GM23338 (cell line): ENCODE measurements at regions not wholly inside any gene's neighbourhood (a gene's known extent, or its start where the extent isn't known, plus 50 kb on each side); places are given as distances from the start of the nearest gene placed in this dataset.
"Not testable (repeated sequence)": the region's sequence is repeated elsewhere in the genome, so short reads cannot be mapped to it uniquely, and the experiment has no call there.

ENCODE experiments used
- ATAC-seq: fragments of 200-7000 bp; cut with Tn5 transposase; 3 replicates; pipeline ENCODE4 v1.9.1; 2020
- DNase-seq: peaks from one replicate; pipeline ENCODE4 v3.0.0-alpha.2; 2015; ENCODE audit warnings: low spot score
- H2AFZ ChIP-seq: fragments of 200-600 bp; sonication (generic); 2 replicates; pipeline ENCODE4 v1.8.0; 2016; ENCODE audit warnings: antibody characterized with exemption, mild to moderate bottlenecking, moderate library complexity
- H3F3A ChIP-seq: fragments of 200-600 bp; sonication (generic); replicated peaks from 2 replicates; pipeline ENCODE4 v1.8.0; 2017; ENCODE audit warnings: antibody characterized with exemption, mixed run types, low read depth
- H3K27ac ChIP-seq: fragments of 200-600 bp; sonication (generic); 2 replicates; pipeline ENCODE4 v1.6.1; 2016; ENCODE audit warnings: low read depth
- H3K27me3 ChIP-seq: fragments of 200-600 bp; sonication (generic); 2 replicates; pipeline ENCODE4 v1.8.0; 2016; ENCODE audit warnings: mild to moderate bottlenecking, mixed run types, moderate library complexity; ENCODE audit not compliant: insufficient read depth
- H3K36me3 ChIP-seq: fragments of 200-600 bp; sonication (generic); 2 replicates; pipeline ENCODE4 v1.8.0; 2016; ENCODE audit warnings: mild to moderate bottlenecking; ENCODE audit not compliant: insufficient read depth
- H3K4me1 ChIP-seq: fragments of 200-600 bp; sonication (generic); 2 replicates; pipeline ENCODE4 v1.8.0; 2016; ENCODE audit warnings: mild to moderate bottlenecking, moderate library complexity; ENCODE audit not compliant: insufficient read depth
- H3K4me2 ChIP-seq: fragments of 200-600 bp; sonication (generic); 2 replicates; pipeline ENCODE4 v1.7.1; 2017; ENCODE audit warnings: mixed run types
- H3K4me3 ChIP-seq: fragments of 200-600 bp; sonication (generic); 2 replicates; pipeline ENCODE4 v1.6.1; 2016; ENCODE audit warnings: mixed run types
- H3K79me2 ChIP-seq: fragments of 200-600 bp; sonication (generic); replicated peaks from 2 replicates; pipeline ENCODE4 v1.8.0; 2017; ENCODE audit warnings: mild to moderate bottlenecking; ENCODE audit not compliant: insufficient read depth
- H3K9me2 ChIP-seq: fragments of 200-600 bp; sonication (generic); 2 replicates; pipeline ENCODE4 v1.8.0; 2017; ENCODE audit not compliant: insufficient read depth
- H4K20me1 ChIP-seq: fragments of 200-600 bp; sonication (generic); replicated peaks from 2 replicates; pipeline ENCODE4 v1.8.0; 2017; ENCODE audit warnings: mild to moderate bottlenecking; ENCODE audit not compliant: insufficient read depth
- H3K27ac Mint-ChIP-seq: 2 replicates; pipeline ENCODE4 v1.8.0; 2020; ENCODE audit warnings: inconsistent platforms, mild to moderate bottlenecking, moderate library complexity, mixed read lengths
- H3K27me3 Mint-ChIP-seq: 3 replicates; pipeline ENCODE4 v1.8.0; 2022; ENCODE audit warnings: low read depth, mild to moderate bottlenecking, moderate library complexity, mixed read lengths, inconsistent platforms; ENCODE audit not compliant: insufficient read depth, poor library complexity
- H3K36me3 Mint-ChIP-seq: 3 replicates; pipeline ENCODE4 v1.8.0; 2021; ENCODE audit warnings: low read depth, mild to moderate bottlenecking, inconsistent platforms, moderate library complexity, mixed read lengths
- H3K4me1 Mint-ChIP-seq: 3 replicates; pipeline ENCODE4 v1.8.0; 2020; ENCODE audit warnings: mild to moderate bottlenecking, inconsistent platforms, mixed read lengths
- H3K4me3 Mint-ChIP-seq: 3 replicates; pipeline ENCODE4 v1.8.0; 2021; ENCODE audit warnings: moderate library complexity, mild to moderate bottlenecking, inconsistent platforms, mixed read lengths
- H3K9me3 Mint-ChIP-seq: 3 replicates; pipeline ENCODE4 v1.8.0; 2020; ENCODE audit warnings: moderate library complexity, mild to moderate bottlenecking, inconsistent platforms, mixed read lengths
- CREB1 ChIP-seq: fragments of 250-450 bp; sonication (Bioruptor Pico); IDR thresholded peaks from 2 replicates; pipeline ENCODE4 v1.5.0; 2020; ENCODE audit warnings: low read depth, mild to moderate bottlenecking, moderate library complexity
- EZH2 ChIP-seq: fragments of 200-600 bp; sonication (generic); IDR thresholded peaks from one replicate; pipeline ENCODE4 v1.8.0; 2017; ENCODE audit warnings: antibody characterized with exemption, mild to moderate bottlenecking, low read depth; ENCODE audit not compliant: unreplicated experiment
- NANOG ChIP-seq: IDR thresholded peaks from 2 replicates; pipeline ENCODE4 v1.6.1; 2016; ENCODE audit warnings: antibody characterized with exemption, borderline replicate concordance
- POLR2AphosphoS5 ChIP-seq: IDR thresholded peaks from 2 replicates; pipeline ENCODE4 v1.6.1; 2016; ENCODE audit warnings: antibody characterized with exemption, low read depth
- STAT1 ChIP-seq: IDR thresholded peaks from one replicate; pipeline ENCODE4 v1.6.1; 2016; ENCODE audit warnings: antibody characterized with exemption; ENCODE audit not compliant: unreplicated experiment
- ZNF114 ChIP-seq: fragments of 250-450 bp; sonication (Bioruptor Pico); IDR thresholded peaks from 2 replicates; pipeline ENCODE4 v1.5.0; 2020; ENCODE audit warnings: mild to moderate bottlenecking, moderate library complexity
- TF ChIP-seq, protein P1 (sequence below), 2 experiments: fragments of 200-600 bp in 1 of 2; sonication (generic) in 1 of 2; conservative IDR thresholded peaks; 2 replicates each; pipeline versions ENCODE4 v1.5.1 to v1.6.1; 2016 to 2017; ENCODE audit warnings: antibody characterized with exemption in 2 of 2, low read depth in 2 of 2, mild to moderate bottlenecking in 2 of 2, moderate library complexity in 1 of 2
- TF ChIP-seq, protein P2 (sequence below): IDR thresholded peaks from 2 replicates; pipeline ENCODE4 v1.6.1; 2016; ENCODE audit warnings: antibody characterized with exemption
- TF ChIP-seq, protein P3 (sequence below): fragments of 250-450 bp; sonication (Bioruptor Pico); IDR thresholded peaks from 2 replicates; pipeline ENCODE4 v1.5.0; 2020; ENCODE audit warnings: mild to moderate bottlenecking, moderate library complexity
- TF ChIP-seq, protein P4 (sequence below): IDR thresholded peaks from one replicate; pipeline ENCODE4 v1.6.1; 2018; ENCODE audit warnings: antibody characterized with exemption; ENCODE audit not compliant: unreplicated experiment

DNA sequence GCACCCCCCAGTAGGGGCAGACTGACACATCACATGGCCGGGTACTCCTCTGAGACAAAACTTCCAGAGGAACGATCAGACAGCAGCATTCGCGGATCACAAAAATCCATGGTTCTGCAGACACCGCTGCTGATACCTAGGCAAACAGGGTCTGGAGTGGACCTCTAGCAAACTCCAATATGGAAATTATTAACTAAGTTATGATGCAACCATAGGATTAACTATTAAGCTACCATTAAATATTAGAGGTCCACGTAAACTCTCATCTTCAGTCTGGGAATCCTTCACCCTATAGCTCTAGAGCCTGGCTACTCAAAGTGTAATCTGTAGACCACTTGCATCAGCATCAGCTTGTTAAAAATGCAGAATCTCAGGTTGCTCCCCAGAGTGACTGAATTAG is 191.1 kb upstream of the ANO5 start:
- not testable (repeated sequence) for H2AFZ ChIP-seq, H4K20me1 ChIP-seq, H3K4me3 ChIP-seq, ATAC-seq, H3K4me2 ChIP-seq, H3K27me3 ChIP-seq, DNase-seq, H3K4me1 Mint-ChIP-seq, H3K36me3 ChIP-seq, H3K27me3 Mint-ChIP-seq, H3K27ac Mint-ChIP-seq, H3K79me2 ChIP-seq, H3F3A ChIP-seq, H3K27ac ChIP-seq, H3K4me1 ChIP-seq, H3K4me3 Mint-ChIP-seq
- H3K9me2 ChIP-seq, result peaks cover 14% of the 10 kb centered on the region; the same call in 1 of the 2 replicates
- Mint-ChIP-seq H3K36me3 (peaks cover 21% of the 10 kb centered on the region), H3K9me3 (peaks cover 38% of the 10 kb centered on the region)

DNA sequence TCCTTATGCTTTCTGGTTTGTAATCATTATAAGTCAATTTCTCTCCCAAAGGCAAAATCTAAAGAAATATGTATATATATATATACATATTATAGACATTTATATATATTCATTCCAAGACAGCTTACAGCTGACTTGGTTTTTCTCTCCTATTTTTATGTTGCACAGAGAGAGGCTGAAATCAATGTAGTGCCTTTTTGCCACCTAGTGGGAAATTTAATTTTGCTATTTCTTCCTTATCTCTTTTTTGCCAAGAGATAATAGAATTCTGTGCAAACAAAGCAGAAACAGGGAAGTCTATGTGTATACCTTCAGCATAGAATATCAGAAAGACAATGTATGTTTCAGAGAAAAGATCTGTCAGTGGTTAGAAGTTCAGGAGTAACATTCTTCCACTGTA is 186.0 kb upstream of the ANO5 start:
- H3K27me3 Mint-ChIP-seq, result no peaks in the 10 kb centered on the region
- H3K27ac Mint-ChIP-seq, result no peak overlapping the region
- H3K4me3 Mint-ChIP-seq, result no peak overlapping the region
- Histone ChIP-seq H3K4me2 (no peak overlapping the region), H3K27me3 (no peaks in the 10 kb centered on the region), H3K4me1 (no peaks in the 10 kb centered on the region), H3K36me3 (no peaks in the 10 kb centered on the region), H3K79me2 (no peaks in the 10 kb centered on the region), H2AFZ (no peak overlapping the region), H4K20me1 (no peaks in the 10 kb centered on the region), H3K9me2 (peaks cover 12% of the 10 kb centered on the region; the same call in 1 of the 2 replicates), H3K4me3 (no peak overlapping the region), H3K27ac (no peak overlapping the region), H3F3A (no peaks in the 10 kb centered on the region)
- no peak for ATAC-seq
- no peak for DNase-seq
- no peaks in the 10 kb centered on the region for H3K4me1 Mint-ChIP-seq
- H3K9me3 Mint-ChIP-seq, result peaks cover 12% of the 10 kb centered on the region
- H3K36me3 Mint-ChIP-seq, result peaks cover 7% of the 10 kb centered on the region; the same call in 1 of the 3 replicates
- no peak for TF ChIP-seq STAT1
- TF ChIP-seq, protein P1, sequence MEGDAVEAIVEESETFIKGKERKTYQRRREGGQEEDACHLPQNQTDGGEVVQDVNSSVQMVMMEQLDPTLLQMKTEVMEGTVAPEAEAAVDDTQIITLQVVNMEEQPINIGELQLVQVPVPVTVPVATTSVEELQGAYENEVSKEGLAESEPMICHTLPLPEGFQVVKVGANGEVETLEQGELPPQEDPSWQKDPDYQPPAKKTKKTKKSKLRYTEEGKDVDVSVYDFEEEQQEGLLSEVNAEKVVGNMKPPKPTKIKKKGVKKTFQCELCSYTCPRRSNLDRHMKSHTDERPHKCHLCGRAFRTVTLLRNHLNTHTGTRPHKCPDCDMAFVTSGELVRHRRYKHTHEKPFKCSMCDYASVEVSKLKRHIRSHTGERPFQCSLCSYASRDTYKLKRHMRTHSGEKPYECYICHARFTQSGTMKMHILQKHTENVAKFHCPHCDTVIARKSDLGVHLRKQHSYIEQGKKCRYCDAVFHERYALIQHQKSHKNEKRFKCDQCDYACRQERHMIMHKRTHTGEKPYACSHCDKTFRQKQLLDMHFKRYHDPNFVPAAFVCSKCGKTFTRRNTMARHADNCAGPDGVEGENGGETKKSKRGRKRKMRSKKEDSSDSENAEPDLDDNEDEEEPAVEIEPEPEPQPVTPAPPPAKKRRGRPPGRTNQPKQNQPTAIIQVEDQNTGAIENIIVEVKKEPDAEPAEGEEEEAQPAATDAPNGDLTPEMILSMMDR (conservative IDR thresholded peaks at IDR 0.05; ENCODE audit: low read depth in 2 of 2), result no peak
- no peak for TF ChIP-seq CREB1 (CRISPR knock-in tag)
- TF ChIP-seq, protein P2, sequence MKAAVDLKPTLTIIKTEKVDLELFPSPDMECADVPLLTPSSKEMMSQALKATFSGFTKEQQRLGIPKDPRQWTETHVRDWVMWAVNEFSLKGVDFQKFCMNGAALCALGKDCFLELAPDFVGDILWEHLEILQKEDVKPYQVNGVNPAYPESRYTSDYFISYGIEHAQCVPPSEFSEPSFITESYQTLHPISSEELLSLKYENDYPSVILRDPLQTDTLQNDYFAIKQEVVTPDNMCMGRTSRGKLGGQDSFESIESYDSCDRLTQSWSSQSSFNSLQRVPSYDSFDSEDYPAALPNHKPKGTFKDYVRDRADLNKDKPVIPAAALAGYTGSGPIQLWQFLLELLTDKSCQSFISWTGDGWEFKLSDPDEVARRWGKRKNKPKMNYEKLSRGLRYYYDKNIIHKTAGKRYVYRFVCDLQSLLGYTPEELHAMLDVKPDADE, result no peak
- no peak for TF ChIP-seq NANOG
- no peak for TF ChIP-seq EZH2
- no peak for TF ChIP-seq ZNF114 (CRISPR knock-in tag)
- TF ChIP-seq, protein P3, sequence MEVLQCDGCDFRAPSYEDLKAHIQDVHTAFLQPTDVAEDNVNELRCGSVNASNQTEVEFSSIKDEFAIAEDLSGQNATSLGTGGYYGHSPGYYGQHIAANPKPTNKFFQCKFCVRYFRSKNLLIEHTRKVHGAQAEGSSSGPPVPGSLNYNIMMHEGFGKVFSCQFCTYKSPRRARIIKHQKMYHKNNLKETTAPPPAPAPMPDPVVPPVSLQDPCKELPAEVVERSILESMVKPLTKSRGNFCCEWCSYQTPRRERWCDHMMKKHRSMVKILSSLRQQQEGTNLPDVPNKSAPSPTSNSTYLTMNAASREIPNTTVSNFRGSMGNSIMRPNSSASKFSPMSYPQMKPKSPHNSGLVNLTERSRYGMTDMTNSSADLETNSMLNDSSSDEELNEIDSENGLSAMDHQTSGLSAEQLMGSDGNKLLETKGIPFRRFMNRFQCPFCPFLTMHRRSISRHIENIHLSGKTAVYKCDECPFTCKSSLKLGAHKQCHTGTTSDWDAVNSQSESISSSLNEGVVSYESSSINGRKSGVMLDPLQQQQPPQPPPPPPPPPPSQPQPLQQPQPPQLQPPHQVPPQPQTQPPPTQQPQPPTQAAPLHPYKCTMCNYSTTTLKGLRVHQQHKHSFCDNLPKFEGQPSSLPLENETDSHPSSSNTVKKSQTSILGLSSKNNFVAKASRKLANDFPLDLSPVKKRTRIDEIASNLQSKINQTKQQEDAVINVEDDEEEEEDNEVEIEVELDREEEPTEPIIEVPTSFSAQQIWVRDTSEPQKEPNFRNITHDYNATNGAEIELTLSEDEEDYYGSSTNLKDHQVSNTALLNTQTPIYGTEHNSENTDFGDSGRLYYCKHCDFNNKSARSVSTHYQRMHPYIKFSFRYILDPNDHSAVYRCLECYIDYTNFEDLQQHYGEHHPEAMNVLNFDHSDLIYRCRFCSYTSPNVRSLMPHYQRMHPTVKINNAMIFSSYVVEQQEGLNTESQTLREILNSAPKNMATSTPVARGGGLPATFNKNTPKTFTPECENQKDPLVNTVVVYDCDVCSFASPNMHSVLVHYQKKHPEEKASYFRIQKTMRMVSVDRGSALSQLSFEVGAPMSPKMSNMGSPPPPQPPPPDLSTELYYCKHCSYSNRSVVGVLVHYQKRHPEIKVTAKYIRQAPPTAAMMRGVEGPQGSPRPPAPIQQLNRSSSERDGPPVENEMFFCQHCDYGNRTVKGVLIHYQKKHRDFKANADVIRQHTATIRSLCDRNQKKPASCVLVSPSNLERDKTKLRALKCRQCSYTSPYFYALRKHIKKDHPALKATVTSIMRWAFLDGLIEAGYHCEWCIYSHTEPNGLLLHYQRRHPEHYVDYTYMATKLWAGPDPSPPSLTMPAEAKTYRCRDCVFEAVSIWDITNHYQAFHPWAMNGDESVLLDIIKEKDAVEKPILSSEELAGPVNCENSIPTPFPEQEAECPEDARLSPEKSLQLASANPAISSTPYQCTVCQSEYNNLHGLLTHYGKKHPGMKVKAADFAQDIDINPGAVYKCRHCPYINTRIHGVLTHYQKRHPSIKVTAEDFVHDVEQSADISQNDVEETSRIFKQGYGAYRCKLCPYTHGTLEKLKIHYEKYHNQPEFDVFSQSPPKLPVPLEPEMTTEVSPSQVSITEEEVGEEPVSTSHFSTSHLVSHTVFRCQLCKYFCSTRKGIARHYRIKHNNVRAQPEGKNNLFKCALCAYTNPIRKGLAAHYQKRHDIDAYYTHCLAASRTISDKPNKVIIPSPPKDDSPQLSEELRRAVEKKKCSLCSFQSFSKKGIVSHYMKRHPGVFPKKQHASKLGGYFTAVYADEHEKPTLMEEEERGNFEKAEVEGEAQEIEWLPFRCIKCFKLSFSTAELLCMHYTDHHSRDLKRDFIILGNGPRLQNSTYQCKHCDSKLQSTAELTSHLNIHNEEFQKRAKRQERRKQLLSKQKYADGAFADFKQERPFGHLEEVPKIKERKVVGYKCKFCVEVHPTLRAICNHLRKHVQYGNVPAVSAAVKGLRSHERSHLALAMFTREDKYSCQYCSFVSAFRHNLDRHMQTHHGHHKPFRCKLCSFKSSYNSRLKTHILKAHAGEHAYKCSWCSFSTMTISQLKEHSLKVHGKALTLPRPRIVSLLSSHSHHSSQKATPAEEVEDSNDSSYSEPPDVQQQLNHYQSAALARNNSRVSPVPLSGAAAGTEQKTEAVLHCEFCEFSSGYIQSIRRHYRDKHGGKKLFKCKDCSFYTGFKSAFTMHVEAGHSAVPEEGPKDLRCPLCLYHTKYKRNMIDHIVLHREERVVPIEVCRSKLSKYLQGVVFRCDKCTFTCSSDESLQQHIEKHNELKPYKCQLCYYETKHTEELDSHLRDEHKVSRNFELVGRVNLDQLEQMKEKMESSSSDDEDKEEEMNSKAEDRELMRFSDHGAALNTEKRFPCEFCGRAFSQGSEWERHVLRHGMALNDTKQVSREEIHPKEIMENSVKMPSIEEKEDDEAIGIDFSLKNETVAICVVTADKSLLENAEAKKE (CRISPR knock-in tag), result no peak
- TF ChIP-seq POLR2AphosphoS5, result no peak
- TF ChIP-seq, protein P4, sequence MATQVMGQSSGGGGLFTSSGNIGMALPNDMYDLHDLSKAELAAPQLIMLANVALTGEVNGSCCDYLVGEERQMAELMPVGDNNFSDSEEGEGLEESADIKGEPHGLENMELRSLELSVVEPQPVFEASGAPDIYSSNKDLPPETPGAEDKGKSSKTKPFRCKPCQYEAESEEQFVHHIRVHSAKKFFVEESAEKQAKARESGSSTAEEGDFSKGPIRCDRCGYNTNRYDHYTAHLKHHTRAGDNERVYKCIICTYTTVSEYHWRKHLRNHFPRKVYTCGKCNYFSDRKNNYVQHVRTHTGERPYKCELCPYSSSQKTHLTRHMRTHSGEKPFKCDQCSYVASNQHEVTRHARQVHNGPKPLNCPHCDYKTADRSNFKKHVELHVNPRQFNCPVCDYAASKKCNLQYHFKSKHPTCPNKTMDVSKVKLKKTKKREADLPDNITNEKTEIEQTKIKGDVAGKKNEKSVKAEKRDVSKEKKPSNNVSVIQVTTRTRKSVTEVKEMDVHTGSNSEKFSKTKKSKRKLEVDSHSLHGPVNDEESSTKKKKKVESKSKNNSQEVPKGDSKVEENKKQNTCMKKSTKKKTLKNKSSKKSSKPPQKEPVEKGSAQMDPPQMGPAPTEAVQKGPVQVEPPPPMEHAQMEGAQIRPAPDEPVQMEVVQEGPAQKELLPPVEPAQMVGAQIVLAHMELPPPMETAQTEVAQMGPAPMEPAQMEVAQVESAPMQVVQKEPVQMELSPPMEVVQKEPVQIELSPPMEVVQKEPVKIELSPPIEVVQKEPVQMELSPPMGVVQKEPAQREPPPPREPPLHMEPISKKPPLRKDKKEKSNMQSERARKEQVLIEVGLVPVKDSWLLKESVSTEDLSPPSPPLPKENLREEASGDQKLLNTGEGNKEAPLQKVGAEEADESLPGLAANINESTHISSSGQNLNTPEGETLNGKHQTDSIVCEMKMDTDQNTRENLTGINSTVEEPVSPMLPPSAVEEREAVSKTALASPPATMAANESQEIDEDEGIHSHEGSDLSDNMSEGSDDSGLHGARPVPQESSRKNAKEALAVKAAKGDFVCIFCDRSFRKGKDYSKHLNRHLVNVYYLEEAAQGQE, result no peak
